ENCODE measurements at regions not wholly inside any gene's neighbourhood (a gene's known extent, or its start where the extent isn't known, plus 50 kb on each side); places are given as distances from the start of the nearest gene placed in this dataset.

DNA sequence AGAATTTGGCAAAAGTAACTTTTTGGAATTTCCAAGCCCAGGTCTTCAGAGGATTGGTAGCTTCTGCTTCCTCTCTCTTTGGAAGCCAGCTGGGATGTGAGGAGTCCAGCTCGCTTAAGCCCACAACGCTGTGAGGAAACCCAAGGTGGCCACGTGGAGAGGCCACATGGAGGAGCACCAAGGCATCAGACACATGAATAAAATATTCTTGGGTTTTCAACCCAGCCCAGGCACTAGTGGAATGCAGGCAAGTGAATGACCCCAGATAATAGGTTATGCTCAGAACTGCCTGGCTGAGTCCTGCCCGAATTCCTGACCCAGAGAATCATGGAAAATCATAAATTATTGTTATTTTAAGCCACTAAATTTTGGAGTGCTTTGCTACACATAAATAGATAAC, 119.7 kb upstream of the PARP11 start:
- no peak for DNase-seq (ENCODE audit: extremely low spot score)
- ChIA-PET POLR2A (no interaction called here), CTCF (interaction anchor here (1.2 to 2.6 kb wide), 4 partner anchors 30 to 284 kb away, joined by 3 to 10 read pairs (median 6); no protein-coding TSS in a partner anchor)
- TF ChIP-seq HDGF (IDR thresholded peaks at IDR 0.05; ENCODE audit: borderline replicate concordance) (no peak), NFRKB (IDR thresholded peaks at IDR 0.05) (no peak), FOXA1 (IDR thresholded peaks at IDR 0.05) (no peak), L3MBTL2 (conservative IDR thresholded peaks at IDR 0.05) (no peak), ELF4 (IDR thresholded peaks at IDR 0.05) (no peak), SP1 (IDR thresholded peaks at IDR 0.05) (no peak), LEF1 (IDR thresholded peaks at IDR 0.05; ENCODE audit: borderline replicate concordance) (no peak), FOXM1 (IDR thresholded peaks at IDR 0.05; ENCODE audit: borderline replicate concordance) (no peak), FOXK2 (IDR thresholded peaks at IDR 0.05) (no peak), PKNOX1 (IDR thresholded peaks at IDR 0.05) (no peak), TARDBP (IDR thresholded peaks at IDR 0.05) (no peak), ARNT (IDR thresholded peaks at IDR 0.05) (no peak), BHLHE40 (IDR thresholded peaks at IDR 0.05; ENCODE audit: borderline replicate concordance) (no peak), ZNF384 (IDR thresholded peaks at IDR 0.05) (no peak), SUZ12 (IDR thresholded peaks at IDR 0.05) (no peak), CTBP1 (IDR thresholded peaks at IDR 0.05; ENCODE audit: borderline replicate concordance) (no peak)

DNA sequence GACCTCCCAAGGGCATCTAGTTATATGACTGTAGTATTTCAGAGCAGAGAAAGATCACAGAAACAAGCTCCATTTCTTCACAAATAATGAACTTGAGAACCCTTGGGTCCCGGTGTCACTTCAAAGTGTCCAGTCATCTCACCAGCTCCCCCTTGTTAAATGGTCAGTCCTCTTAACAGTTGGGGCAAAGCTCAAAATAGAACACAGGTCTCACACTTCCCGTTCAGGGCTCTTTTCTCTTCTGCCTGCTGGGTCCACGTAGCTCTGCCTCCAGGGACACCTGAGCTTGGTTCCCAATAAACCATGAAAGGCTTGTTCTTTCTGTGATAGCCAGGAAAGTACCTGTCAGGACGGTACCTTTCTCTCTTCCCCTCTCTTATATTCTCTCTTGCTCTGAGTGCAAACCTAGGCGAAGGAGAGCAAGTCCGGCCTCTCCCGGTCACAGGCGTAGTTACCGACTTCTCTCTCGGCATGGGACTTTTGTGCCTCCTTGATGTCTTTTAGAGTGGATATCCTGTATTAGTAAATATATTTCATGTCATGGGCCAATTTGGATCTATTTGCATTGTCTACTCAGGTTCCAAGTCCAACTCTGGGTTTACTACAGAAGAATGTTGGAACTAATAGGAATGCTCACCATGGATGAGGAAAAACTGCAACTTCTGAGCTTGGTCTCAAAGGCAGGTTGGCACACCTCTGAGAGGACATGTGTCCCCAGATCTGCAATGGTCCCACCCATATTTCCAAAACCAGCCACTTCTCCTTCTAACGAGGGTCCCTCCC, 118.8 kb upstream of the PARP11 start:
- ChIA-PET CTCF (interaction anchor here (0.5 to 2.6 kb wide), 4 partner anchors 106 to 326 kb away, joined by 3 to 10 read pairs (median 6); no protein-coding TSS in a partner anchor), POLR2A (no interaction called here)
- no peak for DNase-seq (ENCODE audit: extremely low spot score)
- no peak for TF ChIP-seq NFRKB (IDR thresholded peaks at IDR 0.05)
- no peak for TF ChIP-seq CTBP1 (IDR thresholded peaks at IDR 0.05; ENCODE audit: borderline replicate concordance)
- no peak for TF ChIP-seq ELF4 (IDR thresholded peaks at IDR 0.05)
- no peak for TF ChIP-seq L3MBTL2 (conservative IDR thresholded peaks at IDR 0.05)
- TF ChIP-seq LEF1 (IDR thresholded peaks at IDR 0.05; ENCODE audit: borderline replicate concordance), result no peak
- TF ChIP-seq FOXK2 (IDR thresholded peaks at IDR 0.05), result no peak
- TF ChIP-seq ZNF384 (IDR thresholded peaks at IDR 0.05), result no peak
- no peak for TF ChIP-seq BHLHE40 (IDR thresholded peaks at IDR 0.05; ENCODE audit: borderline replicate concordance)
- no peak for TF ChIP-seq FOXM1 (IDR thresholded peaks at IDR 0.05; ENCODE audit: borderline replicate concordance)
- TF ChIP-seq SUZ12 (IDR thresholded peaks at IDR 0.05), result no peak
- no peak for TF ChIP-seq SP1 (IDR thresholded peaks at IDR 0.05)

DNA sequence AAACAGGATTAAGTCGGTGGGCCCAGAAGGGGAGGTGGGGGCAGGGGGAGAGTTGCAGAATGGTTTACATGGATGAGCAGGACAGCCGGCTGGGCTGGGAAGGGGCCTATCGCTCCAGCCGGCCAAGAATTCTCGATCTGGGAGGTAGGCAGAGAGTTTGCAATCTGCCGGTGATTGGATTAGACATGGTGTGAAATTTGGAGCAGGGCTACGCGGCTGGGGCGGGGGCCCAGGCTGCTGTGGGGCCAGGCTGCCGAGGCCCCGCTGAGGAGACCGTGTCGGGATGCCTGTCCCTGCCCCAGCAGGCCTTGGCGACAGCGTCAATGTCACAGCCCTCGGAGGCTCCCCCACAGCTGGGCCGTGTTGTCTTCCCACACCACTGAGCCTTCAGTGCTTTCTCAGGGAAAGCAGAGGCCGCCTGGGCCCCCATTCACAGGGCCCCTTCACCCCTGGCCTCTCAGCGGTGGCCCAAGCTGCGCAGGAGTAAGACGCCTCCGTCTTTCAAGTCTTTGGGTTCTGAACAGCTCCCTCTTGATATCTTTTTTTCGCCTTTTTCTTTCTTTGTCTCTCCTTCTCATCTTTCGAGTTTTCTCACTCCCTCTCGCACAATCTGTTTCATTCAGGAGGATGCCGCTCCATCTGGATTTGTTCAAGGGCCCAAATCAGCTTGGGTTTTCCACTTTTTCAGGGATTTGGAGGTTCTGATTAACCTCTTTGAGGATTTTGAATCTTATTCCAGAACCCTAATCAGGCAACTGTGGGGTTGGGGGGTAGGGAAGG, 117.5 kb upstream of the PARP11 start:
- DNase-seq (ENCODE audit: extremely low spot score), result no peak
- ChIA-PET POLR2A (no interaction called here), CTCF (interaction anchor here (0.8 to 2.6 kb wide), 2 partner anchors 104 to 105 kb away, joined by 4 to 10 read pairs; no protein-coding TSS in a partner anchor)
- no peak for TF ChIP-seq L3MBTL2 (conservative IDR thresholded peaks at IDR 0.05)
- no peak for TF ChIP-seq ARNT (IDR thresholded peaks at IDR 0.05)
- TF ChIP-seq ELF4 (IDR thresholded peaks at IDR 0.05), result no peak
- no peak for TF ChIP-seq SUZ12 (IDR thresholded peaks at IDR 0.05)
- no peak for TF ChIP-seq TARDBP (IDR thresholded peaks at IDR 0.05)
- TF ChIP-seq FOXK2 (IDR thresholded peaks at IDR 0.05), result no peak
- no peak for TF ChIP-seq HDGF (IDR thresholded peaks at IDR 0.05; ENCODE audit: borderline replicate concordance)
- TF ChIP-seq CTBP1 (IDR thresholded peaks at IDR 0.05; ENCODE audit: borderline replicate concordance), result no peak
- TF ChIP-seq PKNOX1 (IDR thresholded peaks at IDR 0.05), result no peak
- no peak for TF ChIP-seq FOXM1 (IDR thresholded peaks at IDR 0.05; ENCODE audit: borderline replicate concordance)
- TF ChIP-seq LEF1 (IDR thresholded peaks at IDR 0.05; ENCODE audit: borderline replicate concordance), result no peak
- TF ChIP-seq ZNF384 (IDR thresholded peaks at IDR 0.05), result no peak

- ChIA-PET POLR2A (interaction anchor here (1.3 kb wide), 1 partner anchor 106 kb away, joined by 3 read pairs; no protein-coding TSS in a partner anchor), CTCF (no interaction called here)
- TF ChIP-seq LEF1 (IDR thresholded peaks at IDR 0.05; ENCODE audit: borderline replicate concordance) (no peak), L3MBTL2 (conservative IDR thresholded peaks at IDR 0.05) (no peak), FOXM1 (IDR thresholded peaks at IDR 0.05; ENCODE audit: borderline replicate concordance) (no peak), SP1 (IDR thresholded peaks at IDR 0.05) (no peak), BHLHE40 (IDR thresholded peaks at IDR 0.05; ENCODE audit: borderline replicate concordance) (no peak), FOXK2 (IDR thresholded peaks at IDR 0.05) (no peak), ZNF384 (IDR thresholded peaks at IDR 0.05) (no peak)
- DNase-seq (ENCODE audit: extremely low spot score), result no peak
These were observed 116.0 kb upstream of the PARP11 start for GRCh38 chr12:3989218-3989550.

- ChIA-PET CTCF (interaction anchor here (1.2 kb wide), 1 partner anchor 49 kb away, joined by 9 read pairs; no protein-coding TSS in a partner anchor), POLR2A (interaction anchor here (1.3 kb wide), 1 partner anchor 105 kb away, joined by 3 read pairs; no protein-coding TSS in a partner anchor)
- DNase-seq (ENCODE audit: extremely low spot score), result no peak
- TF ChIP-seq FOXM1 (IDR thresholded peaks at IDR 0.05; ENCODE audit: borderline replicate concordance) (no peak), HDGF (IDR thresholded peaks at IDR 0.05; ENCODE audit: borderline replicate concordance) (no peak), CTBP1 (IDR thresholded peaks at IDR 0.05; ENCODE audit: borderline replicate concordance) (no peak), FOXK2 (IDR thresholded peaks at IDR 0.05) (no peak), ELF4 (IDR thresholded peaks at IDR 0.05) (no peak), FOXA1 (IDR thresholded peaks at IDR 0.05) (no peak), SP1 (IDR thresholded peaks at IDR 0.05) (no peak), BHLHE40 (IDR thresholded peaks at IDR 0.05; ENCODE audit: borderline replicate concordance) (no peak), L3MBTL2 (conservative IDR thresholded peaks at IDR 0.05) (no peak), ARNT (IDR thresholded peaks at IDR 0.05) (no peak)
These were observed 115.5 kb upstream of the PARP11 start for GRCh38 chr12:3988519-3989217.

Data from HEK293T (cell line).